ENCODE measurements at regions not wholly inside any gene's neighbourhood (a gene's known extent, or its start where the extent isn't known, plus 50 kb on each side); places are given as distances from the start of the nearest gene placed in this dataset.

- Histone ChIP-seq H3K79me2 (ENCODE audit: insufficient read depth, low read length) (no peaks in the 10 kb centered on the region), H4K20me1 (ENCODE audit: insufficient read depth, low read length) (no peaks in the 10 kb centered on the region), H3K4me3 (ENCODE audit: insufficient read depth, low read length) (no peak overlapping the region), H3K27ac (ENCODE audit: low read depth, low read length) (no peak overlapping the region), H3K4me2 (ENCODE audit: insufficient read depth, low read length) (no peak overlapping the region), H3K9me3 (ENCODE audit: low read depth, low read length) (no peaks in the 10 kb centered on the region), H3K4me1 (ENCODE audit: insufficient read depth, low read length) (peaks cover 9% of the 10 kb centered on the region), H3K27me3 (ENCODE audit: insufficient read depth, low read length) (peaks cover 2% of the 10 kb centered on the region), H3K36me3 (ENCODE audit: insufficient read depth, low read length) (no peaks in the 10 kb centered on the region), H2AFZ (ENCODE audit: low read length) (no peak overlapping the region)
- no peak for DNase-seq (ENCODE audit: insufficient read length, low spot score, missing footprints)
- TF ChIP-seq CTCF (IDR thresholded peaks at IDR 0.05; ENCODE audit: extremely low read depth, low read depth, low read length), result no peak
These were observed 186.2 kb upstream of the RASGRP1 start for GRCh38 chr15:38750786-38751185.

GRCh38 chr15:38755718-38756117, 191.1 kb upstream of the RASGRP1 start:
- DNase-seq (ENCODE audit: insufficient read length, low spot score, missing footprints), result no peak
- H3K4me3 ChIP-seq (ENCODE audit: insufficient read depth, low read length), result no peak overlapping the region
- no peak overlapping the region for H3K27ac ChIP-seq (ENCODE audit: low read depth, low read length)
- H3K9me3 ChIP-seq (ENCODE audit: low read depth, low read length), result no peaks in the 10 kb centered on the region
- no peaks in the 10 kb centered on the region for H4K20me1 ChIP-seq (ENCODE audit: insufficient read depth, low read length)
- H3K36me3 ChIP-seq (ENCODE audit: insufficient read depth, low read length), result no peaks in the 10 kb centered on the region
- peaks cover 4% of the 10 kb centered on the region for H3K27me3 ChIP-seq (ENCODE audit: insufficient read depth, low read length)
- H3K4me1 ChIP-seq (ENCODE audit: insufficient read depth, low read length), result peaks cover 41% of the 10 kb centered on the region
- H2AFZ ChIP-seq (ENCODE audit: low read length), result peak overlapping the region; percentile 47
- H3K4me2 ChIP-seq (ENCODE audit: insufficient read depth, low read length), result no peak overlapping the region
- no peaks in the 10 kb centered on the region for H3K79me2 ChIP-seq (ENCODE audit: insufficient read depth, low read length)
- TF ChIP-seq CTCF (IDR thresholded peaks at IDR 0.05; ENCODE audit: extremely low read depth, low read depth, low read length), result no peak

- no peaks in the 10 kb centered on the region for H3K79me2 ChIP-seq (ENCODE audit: insufficient read depth, low read length)
- no peak overlapping the region for H3K4me2 ChIP-seq (ENCODE audit: insufficient read depth, low read length)
- no peak for DNase-seq (ENCODE audit: insufficient read length, low spot score, missing footprints)
- H3K36me3 ChIP-seq (ENCODE audit: insufficient read depth, low read length), result no peaks in the 10 kb centered on the region
- H2AFZ ChIP-seq (ENCODE audit: low read length), result peak overlapping the region; percentile 47
- H4K20me1 ChIP-seq (ENCODE audit: insufficient read depth, low read length), result no peaks in the 10 kb centered on the region
- peaks cover 41% of the 10 kb centered on the region for H3K4me1 ChIP-seq (ENCODE audit: insufficient read depth, low read length)
- no peak overlapping the region for H3K27ac ChIP-seq (ENCODE audit: low read depth, low read length)
- no peak overlapping the region for H3K4me3 ChIP-seq (ENCODE audit: insufficient read depth, low read length)
- TF ChIP-seq CTCF (IDR thresholded peaks at IDR 0.05; ENCODE audit: extremely low read depth, low read depth, low read length), result no peak
- H3K9me3 ChIP-seq (ENCODE audit: low read depth, low read length), result no peaks in the 10 kb centered on the region
- H3K27me3 ChIP-seq (ENCODE audit: insufficient read depth, low read length), result peaks cover 4% of the 10 kb centered on the region
These were observed 191.8 kb upstream of the RASGRP1 start for GRCh38 chr15:38756441-38756840.

GRCh38 chr15:38758043-38758442, 193.4 kb upstream of the RASGRP1 start:
- peak overlapping the region; percentile 7 for H2AFZ ChIP-seq (ENCODE audit: low read length)
- H3K79me2 ChIP-seq (ENCODE audit: insufficient read depth, low read length), result no peaks in the 10 kb centered on the region
- H3K36me3 ChIP-seq (ENCODE audit: insufficient read depth, low read length), result no peaks in the 10 kb centered on the region
- DNase-seq (ENCODE audit: insufficient read length, low spot score, missing footprints), result peak; percentile 80
- H4K20me1 ChIP-seq (ENCODE audit: insufficient read depth, low read length), result no peaks in the 10 kb centered on the region
- H3K9me3 ChIP-seq (ENCODE audit: low read depth, low read length), result no peaks in the 10 kb centered on the region
- no peak for TF ChIP-seq CTCF (IDR thresholded peaks at IDR 0.05; ENCODE audit: extremely low read depth, low read depth, low read length)
- H3K27me3 ChIP-seq (ENCODE audit: insufficient read depth, low read length), result peaks cover 4% of the 10 kb centered on the region
- H3K4me1 ChIP-seq (ENCODE audit: insufficient read depth, low read length), result peaks cover 41% of the 10 kb centered on the region
- peak overlapping the region; percentile 45 for H3K4me2 ChIP-seq (ENCODE audit: insufficient read depth, low read length)
- no peak overlapping the region for H3K4me3 ChIP-seq (ENCODE audit: insufficient read depth, low read length)
- peak overlapping the region; percentile 48 for H3K27ac ChIP-seq (ENCODE audit: low read depth, low read length)

Measured in osteoblast (primary cell).